Retinal pigment epithelial cell (primary cell): ENCODE measurements at regions not wholly inside any gene's neighbourhood (a gene's known extent, or its start where the extent isn't known, plus 50 kb on each side); places are given as distances from the start of the nearest gene placed in this dataset.

ENCODE experiments used
- DNase-seq: peaks from one replicate; pipeline ENCODE4 v3.0.0-alpha.2; 2010; ENCODE audit warnings: low read depth
- H3K4me3 ChIP-seq: 2 replicates; pipeline ENCODE4 v1.5.1; 2011; ENCODE audit warnings: mild to moderate bottlenecking, low read length, control low read depth, moderate library complexity
- TF ChIP-seq, protein P1 (sequence below): conservative IDR thresholded peaks from 2 replicates; pipeline ENCODE4 v1.5.1; 2011; ENCODE audit warnings: low read depth, low read length, control low read depth, inconsistent platforms

DNA sequence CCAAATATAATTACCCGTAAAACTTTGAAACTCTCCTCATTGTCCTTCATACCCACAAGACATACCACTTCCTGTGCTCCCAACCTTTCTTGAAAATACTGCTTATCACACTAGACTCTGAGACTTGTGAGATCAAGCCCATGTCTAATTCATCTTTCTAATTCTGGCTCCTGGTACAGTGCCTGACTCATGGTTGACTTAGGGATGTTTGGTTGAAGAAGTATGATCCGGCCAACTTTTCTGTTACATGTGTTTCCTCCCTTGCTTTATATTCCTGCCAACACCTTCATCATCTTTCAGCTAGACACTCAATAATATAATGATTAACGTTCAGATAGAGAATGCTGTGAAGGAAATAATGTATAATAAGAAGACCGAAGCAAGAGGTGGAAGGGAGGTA, 58.2 kb downstream of the MEX3B start:
- DNase-seq, result no peak
- TF ChIP-seq, protein P1, sequence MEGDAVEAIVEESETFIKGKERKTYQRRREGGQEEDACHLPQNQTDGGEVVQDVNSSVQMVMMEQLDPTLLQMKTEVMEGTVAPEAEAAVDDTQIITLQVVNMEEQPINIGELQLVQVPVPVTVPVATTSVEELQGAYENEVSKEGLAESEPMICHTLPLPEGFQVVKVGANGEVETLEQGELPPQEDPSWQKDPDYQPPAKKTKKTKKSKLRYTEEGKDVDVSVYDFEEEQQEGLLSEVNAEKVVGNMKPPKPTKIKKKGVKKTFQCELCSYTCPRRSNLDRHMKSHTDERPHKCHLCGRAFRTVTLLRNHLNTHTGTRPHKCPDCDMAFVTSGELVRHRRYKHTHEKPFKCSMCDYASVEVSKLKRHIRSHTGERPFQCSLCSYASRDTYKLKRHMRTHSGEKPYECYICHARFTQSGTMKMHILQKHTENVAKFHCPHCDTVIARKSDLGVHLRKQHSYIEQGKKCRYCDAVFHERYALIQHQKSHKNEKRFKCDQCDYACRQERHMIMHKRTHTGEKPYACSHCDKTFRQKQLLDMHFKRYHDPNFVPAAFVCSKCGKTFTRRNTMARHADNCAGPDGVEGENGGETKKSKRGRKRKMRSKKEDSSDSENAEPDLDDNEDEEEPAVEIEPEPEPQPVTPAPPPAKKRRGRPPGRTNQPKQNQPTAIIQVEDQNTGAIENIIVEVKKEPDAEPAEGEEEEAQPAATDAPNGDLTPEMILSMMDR, result no peak
- H3K4me3 ChIP-seq, result no peak overlapping the region

GRCh38 chr15:81983497-81983896, 62.3 kb downstream of the MEX3B start:
- DNase-seq, result no peak
- TF ChIP-seq, protein P1, result no peak
- H3K4me3 ChIP-seq, result no peak overlapping the region

DNA sequence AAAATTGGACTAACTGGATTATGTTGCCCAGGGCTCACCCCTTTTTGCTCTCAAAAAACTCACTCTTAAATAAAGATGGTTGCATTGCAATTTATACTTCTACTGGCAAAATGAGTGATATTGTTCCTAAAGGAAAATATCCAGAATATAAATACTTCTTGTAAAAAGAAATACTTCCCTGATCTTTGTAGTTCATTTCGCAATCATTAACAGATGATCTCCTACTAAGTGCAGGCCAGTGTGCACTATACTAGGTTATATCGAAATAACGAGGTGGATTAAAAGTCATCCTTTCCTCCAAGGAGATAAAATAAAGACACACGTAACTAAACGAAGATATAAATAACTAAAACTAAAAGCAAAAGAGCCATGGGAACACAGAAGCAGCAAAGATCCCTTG, 63.0 kb downstream of the MEX3B start:
- TF ChIP-seq, protein P1, result no peak

GRCh38 chr15:81981908-81982307, 63.9 kb downstream of the MEX3B start:
- H3K4me3 ChIP-seq, result no peak overlapping the region
- TF ChIP-seq, protein P1, result no peak
- DNase-seq, result no peak

More for the DNA sequence above, 63.0 kb downstream of the MEX3B start:
- no peak for DNase-seq
- H3K4me3 ChIP-seq, result no peak overlapping the region

- no peak overlapping the region for H3K4me3 ChIP-seq
- TF ChIP-seq, protein P1, result no peak
- DNase-seq, result no peak
Observed at GRCh38 chr15:81977464-81977863, 68.4 kb downstream of the MEX3B start.

- no peak for DNase-seq
- TF ChIP-seq, protein P1, result no peak
- H3K4me3 ChIP-seq, result no peak overlapping the region
Observed at GRCh38 chr15:81968691-81969090, 77.1 kb downstream of the MEX3B start.

DNA sequence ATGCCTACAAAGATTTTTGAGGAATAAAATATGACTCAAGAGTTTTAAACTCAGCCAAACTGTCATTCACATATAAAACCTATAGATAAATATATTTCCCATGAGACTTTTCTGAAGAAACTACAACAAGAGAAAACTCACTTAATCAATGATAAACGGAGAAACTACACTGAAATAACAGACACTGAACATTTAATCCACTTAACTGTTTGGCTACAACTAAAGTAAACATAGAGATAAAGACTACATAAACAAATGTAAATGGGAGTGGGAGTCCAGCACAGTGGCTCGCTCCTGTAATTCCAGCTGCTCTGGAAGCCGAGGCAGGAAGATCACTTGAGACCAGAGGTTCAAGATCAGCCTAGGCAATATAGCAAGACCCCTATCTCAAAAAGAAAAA, 79.2 kb downstream of the MEX3B start:
- DNase-seq, result no peak
- H3K4me3 ChIP-seq, result no peak overlapping the region
- TF ChIP-seq, protein P1, result no peak
